Astrocyte (in vitro differentiated cells and primary cell): ENCODE measurements at regions not wholly inside any gene's neighbourhood (a gene's known extent, or its start where the extent isn't known, plus 50 kb on each side); places are given as distances from the start of the nearest gene placed in this dataset.

ENCODE experiments used
- CTCF ChIP-seq: IDR thresholded peaks from 2 replicates; pipeline ENCODE4 v1.5.1; 2011; ENCODE audit warnings: low read depth, mild to moderate bottlenecking, inconsistent platforms, low read length, moderate library complexity; ENCODE audit not compliant: insufficient read depth
- EZH2 ChIP-seq: IDR thresholded peaks from 2 replicates; pipeline ENCODE4 v1.6.1; 2012; ENCODE audit warnings: mild to moderate bottlenecking, low read length, inconsistent platforms; ENCODE audit not compliant: insufficient read depth

- TF ChIP-seq CTCF (no peak), EZH2 (no peak)
Observed at GRCh38 chr6:68158256-68158655, 476.8 kb upstream of the ADGRB3 start.
